ENCODE measurements at regions not wholly inside any gene's neighbourhood (a gene's known extent, or its start where the extent isn't known, plus 50 kb on each side); places are given as distances from the start of the nearest gene placed in this dataset.

GRCh38 chr2:13156916-13157315 lies 440.2 kb downstream of the TRIB2 start:
- TF ChIP-seq CTCF (conservative IDR thresholded peaks at IDR 0.05): no peak
- H3K79me1 ChIP-seq (ENCODE audit: insufficient read depth, low read depth, low read length, poor library complexity, severe bottlenecking): no peaks in the 10 kb centered on the region
- no peak overlapping the region for H4K5ac ChIP-seq (ENCODE audit: insufficient read length, low read depth, low read length)
- H3T11ph ChIP-seq (ENCODE audit: low read length): no peak overlapping the region
- no peak overlapping the region for H3K4me2 ChIP-seq (ENCODE audit: insufficient read depth, insufficient read length, low read length)
- H3K27ac ChIP-seq (ENCODE audit: insufficient read length, low read depth, low read length): no peak overlapping the region
- H3K4me1 ChIP-seq (ENCODE audit: insufficient read depth, low read length): no peaks in the 10 kb centered on the region
- H2BK5ac ChIP-seq (ENCODE audit: insufficient read length, low read length): no peak overlapping the region
- H3K9me3 ChIP-seq (ENCODE audit: control insufficient read depth, low read depth, low read length): no peaks in the 10 kb centered on the region
- no peak for DNase-seq
- H3K27me3 Mint-ChIP-seq (ENCODE audit: low read depth): no peaks in the 10 kb centered on the region
- no peak overlapping the region for H3K56ac ChIP-seq (ENCODE audit: insufficient read length, low read depth, low read length)
- H3K4me1 Mint-ChIP-seq: no peaks in the 10 kb centered on the region
- no peaks in the 10 kb centered on the region for H3K79me2 ChIP-seq (ENCODE audit: insufficient read depth, low read length)
- no peak overlapping the region for H3K9ac ChIP-seq (ENCODE audit: extremely low read depth, insufficient read length, low read length)
- no peak overlapping the region for H2AK5ac ChIP-seq (ENCODE audit: insufficient read length, low read length)
- H3K4me3 Mint-ChIP-seq: no peak overlapping the region
- H3K23ac ChIP-seq (ENCODE audit: insufficient read length, low read depth, low read length): no peak overlapping the region
- no peak overlapping the region for H2BK20ac ChIP-seq (ENCODE audit: low read depth, low read length, poor library complexity, severe bottlenecking)
- H3K36me3 Mint-ChIP-seq (ENCODE audit: insufficient read depth in 1 of 3, low read depth in 3 of 3): no peaks in the 10 kb centered on the region
- H2BK120ac ChIP-seq (ENCODE audit: low read depth, low read length, poor library complexity, severe bottlenecking): no peak overlapping the region
- H3K18ac ChIP-seq (ENCODE audit: insufficient read length, low read depth, low read length): no peak overlapping the region
- no peaks in the 10 kb centered on the region for H3K23me2 ChIP-seq (ENCODE audit: insufficient read length, low read depth, low read length, poor library complexity, severe bottlenecking)
- H3K9me3 Mint-ChIP-seq: no peaks in the 10 kb centered on the region
- no peak overlapping the region for H3K14ac ChIP-seq (ENCODE audit: insufficient read depth, low read length)
- H3K27me3 ChIP-seq (ENCODE audit: insufficient read depth, low read length): no peaks in the 10 kb centered on the region
- no peak overlapping the region for H2BK15ac ChIP-seq (ENCODE audit: low read depth, low read length)
- no peak overlapping the region for H2BK12ac ChIP-seq (ENCODE audit: insufficient read length, low read depth, low read length)
- no peaks in the 10 kb centered on the region for H4K20me1 ChIP-seq (ENCODE audit: control insufficient read depth, insufficient read depth, insufficient read length)
- no peak overlapping the region for H4K91ac ChIP-seq (ENCODE audit: insufficient read length, low read depth, low read length)
- WGBS (ENCODE audit: extremely low coverage, insufficient read length, low lambda C conversion rate): no CpG with 5 or more reads among the region's 2 CpGs
- H3K4ac ChIP-seq (ENCODE audit: low read depth, low read length): no peak overlapping the region
- no peak overlapping the region for H3K27ac Mint-ChIP-seq
- H2AFZ ChIP-seq (ENCODE audit: low read length): no peak overlapping the region
- H4K8ac ChIP-seq (replicated peaks; ENCODE audit: insufficient read length, low read depth, low read length): no peak overlapping the region
